ENCODE measurements at regions not wholly inside any gene's neighbourhood (a gene's known extent, or its start where the extent isn't known, plus 50 kb on each side); places are given as distances from the start of the nearest gene placed in this dataset.

- Histone ChIP-seq H3K23ac (ENCODE audit: low read length) (no peak overlapping the region), H3K9ac (ENCODE audit: low read length) (no peak overlapping the region), H3K79me1 (ENCODE audit: low read length) (no peaks in the 10 kb centered on the region), H3K4me1 (ENCODE audit: control insufficient read depth in 1 of 2, insufficient read depth in 2 of 2, low read length in 2 of 2) (peaks cover 0 to 2% of the 10 kb centered on the region in 2 experiments), H3K9me3 (ENCODE audit: insufficient read depth, low read depth, low read length) (peaks cover 2% of the 10 kb centered on the region), H2AK5ac (ENCODE audit: low read length) (no peak overlapping the region), H3K4ac (ENCODE audit: low read depth, low read length) (no peak overlapping the region), H3K18ac (ENCODE audit: low read length) (no peak overlapping the region), H4K12ac (ENCODE audit: low read depth, low read length) (no peak overlapping the region), H2BK12ac (ENCODE audit: low read length) (no peak overlapping the region), H4K91ac (ENCODE audit: low read depth, low read length) (no peak overlapping the region), H3K79me2 (ENCODE audit: control insufficient read depth, insufficient read depth, low read length, poor library complexity) (no peaks in the 10 kb centered on the region), H3K14ac (ENCODE audit: low read length) (no peak overlapping the region), H3K4me2 (ENCODE audit: low read length) (no peak overlapping the region), H2BK5ac (ENCODE audit: low read depth, low read length, poor library complexity) (no peak overlapping the region), H3K27me3 (ENCODE audit: insufficient read depth, low read length) (no peaks in the 10 kb centered on the region), H2AFZ (ENCODE audit: insufficient read depth, low read length, poor library complexity) (no peak overlapping the region), H3K36me3 (ENCODE audit: control insufficient read depth in 1 of 2, insufficient read depth in 2 of 2, low read length in 2 of 2) (no peaks in the 10 kb centered on the region), H3K27ac (ENCODE audit: low read depth, low read length) (no peak overlapping the region), H3K4me3 (ENCODE audit: low read depth, low read length) (no peak overlapping the region), H2BK120ac (ENCODE audit: insufficient read depth, low read length, poor library complexity) (no peak overlapping the region), H4K8ac (ENCODE audit: low read depth, low read length) (no peak overlapping the region)
- no CpG with 5 or more reads among the region's 1 CpG for WGBS (ENCODE audit: extremely low coverage, insufficient coverage, insufficient read length)
- DNase-seq = peak in 1 of 2 donors; percentile 43
These were observed 144.9 kb downstream of the ACTR3 start for GRCh38 chr2:114034742-114035141.

- no peak overlapping the region for H4K8ac ChIP-seq (ENCODE audit: low read depth, low read length)
- DNase-seq = no peak
- no peak overlapping the region for H3K18ac ChIP-seq (ENCODE audit: low read length)
- H2AFZ ChIP-seq (ENCODE audit: insufficient read depth, low read length, poor library complexity) = no peak overlapping the region
- no peak overlapping the region for H3K14ac ChIP-seq (ENCODE audit: low read length)
- H3K4me1 ChIP-seq (ENCODE audit: control insufficient read depth in 1 of 2, insufficient read depth in 2 of 2, low read length in 2 of 2) = peaks cover 0 to 2% of the 10 kb centered on the region in 2 experiments
- no peaks in the 10 kb centered on the region for H3K36me3 ChIP-seq (ENCODE audit: control insufficient read depth in 1 of 2, insufficient read depth in 2 of 2, low read length in 2 of 2)
- H3K4me3 ChIP-seq (ENCODE audit: low read depth, low read length) = no peak overlapping the region
- no peak overlapping the region for H3K9ac ChIP-seq (ENCODE audit: low read length)
- H2BK12ac ChIP-seq (ENCODE audit: low read length) = no peak overlapping the region
- no peak overlapping the region for H2AK5ac ChIP-seq (ENCODE audit: low read length)
- no peak overlapping the region for H4K12ac ChIP-seq (ENCODE audit: low read depth, low read length)
- no peak overlapping the region for H3K4me2 ChIP-seq (ENCODE audit: low read length)
- WGBS (ENCODE audit: extremely low coverage, insufficient coverage, insufficient read length) = no CpG with 5 or more reads among the region's 3 CpGs
- no peaks in the 10 kb centered on the region for H3K79me2 ChIP-seq (ENCODE audit: control insufficient read depth, insufficient read depth, low read length, poor library complexity)
- no peak overlapping the region for H2BK120ac ChIP-seq (ENCODE audit: insufficient read depth, low read length, poor library complexity)
- H3K79me1 ChIP-seq (ENCODE audit: low read length) = no peaks in the 10 kb centered on the region
- no peaks in the 10 kb centered on the region for H3K9me3 ChIP-seq (ENCODE audit: insufficient read depth, low read depth, low read length)
- no peaks in the 10 kb centered on the region for H3K27me3 ChIP-seq (ENCODE audit: insufficient read depth, low read length)
- no peak overlapping the region for H4K91ac ChIP-seq (ENCODE audit: low read depth, low read length)
- no peak overlapping the region for H3K23ac ChIP-seq (ENCODE audit: low read length)
- no peak overlapping the region for H2BK5ac ChIP-seq (ENCODE audit: low read depth, low read length, poor library complexity)
- H3K27ac ChIP-seq (ENCODE audit: low read depth, low read length) = no peak overlapping the region
- no peak overlapping the region for H3K4ac ChIP-seq (ENCODE audit: low read depth, low read length)
These were observed 148.8 kb downstream of the ACTR3 start for GRCh38 chr2:114038710-114039109.

GRCh38 chr2:114039677-114040076 lies 149.8 kb downstream of the ACTR3 start:
- no peaks in the 10 kb centered on the region for H3K27me3 ChIP-seq (ENCODE audit: insufficient read depth, low read length)
- no peak overlapping the region for H2BK5ac ChIP-seq (ENCODE audit: low read depth, low read length, poor library complexity)
- no peak overlapping the region for H3K18ac ChIP-seq (ENCODE audit: low read length)
- no peaks in the 10 kb centered on the region for H3K36me3 ChIP-seq (ENCODE audit: control insufficient read depth in 1 of 2, insufficient read depth in 2 of 2, low read length in 2 of 2)
- no CpG with 5 or more reads among the region's 2 CpGs for WGBS (ENCODE audit: extremely low coverage, insufficient coverage, insufficient read length)
- no peak overlapping the region for H2BK120ac ChIP-seq (ENCODE audit: insufficient read depth, low read length, poor library complexity)
- no peak overlapping the region for H2AFZ ChIP-seq (ENCODE audit: insufficient read depth, low read length, poor library complexity)
- no peaks in the 10 kb centered on the region for H3K79me1 ChIP-seq (ENCODE audit: low read length)
- H3K14ac ChIP-seq (ENCODE audit: low read length) = no peak overlapping the region
- H3K79me2 ChIP-seq (ENCODE audit: control insufficient read depth, insufficient read depth, low read length, poor library complexity) = no peaks in the 10 kb centered on the region
- no peak overlapping the region for H3K4ac ChIP-seq (ENCODE audit: low read depth, low read length)
- H3K4me3 ChIP-seq (ENCODE audit: low read depth, low read length) = no peak overlapping the region
- H4K91ac ChIP-seq (ENCODE audit: low read depth, low read length) = no peak overlapping the region
- H2BK12ac ChIP-seq (ENCODE audit: low read length) = no peak overlapping the region
- H3K4me2 ChIP-seq (ENCODE audit: low read length) = no peak overlapping the region
- H3K23ac ChIP-seq (ENCODE audit: low read length) = no peak overlapping the region
- H4K12ac ChIP-seq (ENCODE audit: low read depth, low read length) = no peak overlapping the region
- no peaks in the 10 kb centered on the region for H3K9me3 ChIP-seq (ENCODE audit: insufficient read depth, low read depth, low read length)
- H2AK5ac ChIP-seq (ENCODE audit: low read length) = no peak overlapping the region
- no peak overlapping the region for H3K9ac ChIP-seq (ENCODE audit: low read length)
- H4K8ac ChIP-seq (ENCODE audit: low read depth, low read length) = no peak overlapping the region
- no peaks in the 10 kb centered on the region for H3K4me1 ChIP-seq (ENCODE audit: control insufficient read depth in 1 of 2, insufficient read depth in 2 of 2, low read length in 2 of 2)
- no peak for DNase-seq
- no peak overlapping the region for H3K27ac ChIP-seq (ENCODE audit: low read depth, low read length)

GRCh38 chr2:114040826-114041225 lies 150.9 kb downstream of the ACTR3 start:
- Histone ChIP-seq H3K36me3 (ENCODE audit: control insufficient read depth in 1 of 2, insufficient read depth in 2 of 2, low read length in 2 of 2) (no peaks in the 10 kb centered on the region), H3K27me3 (ENCODE audit: insufficient read depth, low read length) (no peaks in the 10 kb centered on the region), H3K79me2 (ENCODE audit: control insufficient read depth, insufficient read depth, low read length, poor library complexity) (no peaks in the 10 kb centered on the region), H3K23ac (ENCODE audit: low read length) (no peak overlapping the region), H3K18ac (ENCODE audit: low read length) (no peak overlapping the region), H2BK120ac (ENCODE audit: insufficient read depth, low read length, poor library complexity) (no peak overlapping the region), H4K8ac (ENCODE audit: low read depth, low read length) (no peak overlapping the region), H3K4me1 (ENCODE audit: control insufficient read depth in 1 of 2, insufficient read depth in 2 of 2, low read length in 2 of 2) (no peaks in the 10 kb centered on the region), H3K4ac (ENCODE audit: low read depth, low read length) (no peak overlapping the region), H4K12ac (ENCODE audit: low read depth, low read length) (no peak overlapping the region), H3K4me2 (ENCODE audit: low read length) (no peak overlapping the region), H2AK5ac (ENCODE audit: low read length) (no peak overlapping the region), H3K27ac (ENCODE audit: low read depth, low read length) (no peak overlapping the region), H2BK12ac (ENCODE audit: low read length) (no peak overlapping the region), H2AFZ (ENCODE audit: insufficient read depth, low read length, poor library complexity) (no peak overlapping the region), H2BK5ac (ENCODE audit: low read depth, low read length, poor library complexity) (no peak overlapping the region), H3K9me3 (ENCODE audit: insufficient read depth, low read depth, low read length) (no peaks in the 10 kb centered on the region), H3K14ac (ENCODE audit: low read length) (no peak overlapping the region), H3K79me1 (ENCODE audit: low read length) (no peaks in the 10 kb centered on the region), H3K4me3 (ENCODE audit: low read depth, low read length) (no peak overlapping the region), H3K9ac (ENCODE audit: low read length) (no peak overlapping the region), H4K91ac (ENCODE audit: low read depth, low read length) (no peak overlapping the region)
- DNase-seq = no peak
- WGBS (ENCODE audit: extremely low coverage, insufficient coverage, insufficient read length) = no CpG with 5 or more reads among the region's 7 CpGs

All from trophoblast cell (in vitro differentiated cells and primary cell).